Frontal cortex (tissue), 3 donors: ENCODE measurements at regions not wholly inside any gene's neighbourhood (a gene's known extent, or its start where the extent isn't known, plus 50 kb on each side); places are given as distances from the start of the nearest gene placed in this dataset.
"Not testable (repeated sequence)": the region's sequence is repeated elsewhere in the genome, so short reads cannot be mapped to it uniquely, and the experiment has no call there.

Experiments
- DNase-seq, 2 donors: peaks; one replicate each; pipeline ENCODE4 v3.0.0; 2012; ENCODE audit warnings: low spot score in 2 of 2
- FAIRE-seq: peaks from 2 replicates; lab custom pipeline; 2012; peaks lifted over from hg19 to GRCh38; lab: Jason Lieb, UNC
- donor health status: control.
- donor health status: control.
- donor health status: control.

DNA sequence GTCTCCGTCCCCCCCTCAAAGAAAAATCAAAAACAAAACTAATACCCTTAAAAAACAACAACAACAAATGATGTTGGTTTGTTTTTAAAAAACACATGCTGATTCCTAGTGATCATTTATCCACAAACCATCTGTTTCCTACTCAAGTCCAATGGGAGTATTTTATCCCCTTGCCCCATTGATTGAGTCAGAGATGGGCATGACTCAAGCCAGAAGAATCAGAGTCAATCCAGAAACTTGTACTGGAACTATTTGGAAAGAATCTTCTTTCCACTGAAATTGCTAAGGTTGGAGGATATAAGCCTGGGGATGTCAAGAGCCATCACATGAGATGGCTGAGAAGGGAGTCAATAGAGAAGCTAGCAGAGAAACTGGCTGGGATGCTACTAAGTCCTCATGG lies 176.4 kb downstream of the MIS18A start:
- FAIRE-seq (no peak), DNase-seq (no peak)

DNA sequence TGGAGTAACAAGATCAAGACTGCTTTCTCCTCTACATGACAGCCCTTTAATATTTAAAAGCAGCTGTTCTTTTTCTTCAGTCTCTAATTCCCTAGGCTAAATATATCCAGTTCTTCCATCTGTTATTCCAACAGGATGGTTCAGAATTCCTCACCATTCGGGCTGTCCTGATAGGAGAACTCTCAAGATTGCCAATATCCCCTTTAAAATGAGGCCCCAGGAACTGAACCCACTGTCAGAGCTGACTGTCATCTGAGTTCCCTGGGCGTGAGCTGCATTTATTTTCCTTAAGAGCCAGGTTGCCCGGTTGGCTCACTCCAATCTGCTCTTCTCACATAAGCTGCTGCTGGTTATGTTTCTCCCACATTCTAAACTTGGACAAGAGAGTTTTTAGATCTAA lies 177.6 kb downstream of the MIS18A start:
- DNase-seq, result no peak
- no peak for FAIRE-seq

DNA sequence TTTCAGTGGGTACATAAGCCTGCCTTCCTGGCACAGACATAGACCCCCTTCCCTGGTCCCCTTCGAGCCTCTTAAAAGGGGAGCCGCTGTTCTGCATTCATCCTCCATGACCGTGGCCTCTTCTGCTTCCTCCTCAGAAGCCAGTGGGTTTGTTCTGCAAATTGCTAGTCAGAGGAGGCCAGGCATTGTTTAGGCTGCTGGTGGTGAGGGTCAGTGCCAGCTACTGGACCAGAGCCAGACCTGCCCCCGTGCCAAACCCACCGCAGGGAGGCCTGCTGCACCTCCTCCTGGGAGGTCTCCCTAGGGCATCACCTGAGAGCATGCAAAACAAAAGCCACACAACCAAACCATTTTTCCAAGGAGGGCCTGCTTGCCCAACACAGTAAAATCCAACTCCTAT lies 178.4 kb downstream of the MIS18A start:
- DNase-seq (no peak), FAIRE-seq (no peak)

DNA sequence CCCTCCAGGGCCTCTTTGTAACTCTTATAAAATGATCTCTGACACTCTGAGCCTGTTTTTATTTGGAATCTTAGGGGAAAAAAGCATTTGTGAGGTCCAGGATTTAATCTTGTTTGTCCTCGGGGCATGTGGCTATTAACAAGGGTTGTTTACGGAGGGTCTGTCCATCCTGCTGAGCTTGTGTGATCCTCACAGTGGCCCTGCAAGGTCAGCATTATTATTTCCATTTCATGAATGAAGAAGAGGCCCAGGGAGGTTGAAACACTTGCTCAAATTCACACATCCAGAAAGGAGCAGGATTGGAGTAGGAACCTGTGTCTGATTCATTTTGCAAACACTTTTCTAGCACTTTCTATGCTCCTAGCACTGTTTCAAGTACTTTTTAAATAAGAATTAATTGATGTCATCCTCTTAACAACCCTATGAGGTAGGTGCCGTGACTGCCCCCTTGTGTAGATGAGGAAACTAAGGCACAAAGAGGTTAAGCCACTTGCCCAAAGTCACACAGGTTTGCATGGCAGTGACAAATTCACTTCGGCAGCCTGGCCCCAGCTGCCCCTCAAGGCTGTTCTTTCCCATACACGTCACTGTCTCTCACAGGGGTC lies 178.9 kb downstream of the MIS18A start:
- DNase-seq (no peak), FAIRE-seq (no peak)

DNA sequence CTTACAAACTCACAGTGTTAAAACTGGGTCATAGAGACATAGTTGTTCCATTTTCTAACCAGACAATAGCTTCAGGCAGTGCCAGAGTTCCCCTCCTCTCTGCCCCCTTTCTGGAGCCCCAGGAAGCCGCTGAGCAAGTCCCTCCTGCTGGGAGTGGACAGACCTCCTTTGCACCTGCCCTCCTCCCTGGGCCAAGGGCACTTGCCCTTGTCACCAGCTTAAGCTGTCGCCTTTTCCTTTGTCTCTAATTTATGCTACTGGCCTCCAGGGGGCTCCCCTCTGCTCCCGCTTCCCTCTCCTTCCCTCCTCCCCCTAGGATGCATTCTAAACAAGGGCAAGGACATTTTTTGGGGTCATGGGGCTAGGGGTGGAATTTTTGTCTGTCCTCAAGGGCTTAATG lies 182.4 kb downstream of the MIS18A start:
- DNase-seq (no peak), FAIRE-seq (no peak)

DNA sequence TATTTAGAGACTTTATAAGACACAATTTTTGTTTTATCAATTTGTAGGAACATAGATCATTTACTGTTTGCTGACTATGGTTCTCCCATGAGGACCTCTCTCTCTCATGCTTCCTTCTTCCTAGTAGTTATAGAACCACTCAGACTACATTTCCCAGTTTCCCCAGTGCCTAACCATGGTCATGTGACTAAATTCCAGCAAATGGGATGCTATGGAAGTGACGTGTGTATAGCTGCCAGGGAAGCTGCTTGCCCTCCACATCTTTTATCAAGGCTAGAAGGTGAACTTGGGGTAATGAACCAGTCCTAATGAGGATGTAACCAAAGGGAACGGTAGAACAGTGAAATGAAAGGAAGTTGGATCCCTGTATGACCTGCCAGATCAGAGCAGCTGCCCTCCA lies 184.0 kb downstream of the MIS18A start:
- DNase-seq (no peak), FAIRE-seq (no peak)

DNA sequence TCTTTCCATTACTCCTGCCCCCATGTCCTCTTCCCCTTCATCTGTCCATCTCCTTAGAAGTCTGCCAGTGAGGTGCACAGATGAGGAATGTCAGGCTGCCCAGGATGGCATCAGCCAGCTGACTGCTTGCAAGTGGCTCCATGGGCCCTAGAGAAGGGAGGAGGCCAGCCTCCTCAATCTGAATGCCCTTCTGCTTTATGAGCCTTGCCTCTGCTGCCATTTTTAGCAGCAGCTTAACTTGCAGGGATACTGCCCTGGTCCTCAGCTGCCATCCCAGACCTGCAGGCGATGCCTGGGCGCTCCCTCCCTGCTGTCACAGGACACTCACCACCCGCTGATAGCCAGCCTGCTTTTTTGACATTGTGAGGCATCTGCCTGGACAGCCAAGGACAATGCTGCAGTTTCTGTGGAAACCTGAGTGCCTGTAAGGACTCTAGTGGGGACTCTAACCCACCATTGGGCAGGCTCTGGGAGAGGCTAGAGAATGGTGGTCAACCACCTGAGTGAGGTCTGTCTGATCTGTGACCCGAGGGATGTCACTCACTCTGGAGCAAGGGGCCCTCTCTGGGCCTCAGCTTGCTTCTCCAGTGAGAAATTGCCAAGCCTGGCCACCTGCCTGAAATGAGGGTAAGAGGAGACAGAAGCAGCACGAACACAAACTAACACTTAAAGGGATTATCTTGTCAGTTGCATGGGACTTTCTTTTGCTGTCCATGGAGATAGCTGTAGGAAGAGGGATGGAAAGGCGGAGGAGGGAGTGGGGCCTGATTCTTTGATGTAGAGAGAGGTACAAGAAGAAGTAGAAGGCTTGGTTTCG lies 185.0 kb downstream of the MIS18A start:
- DNase-seq (no peak), FAIRE-seq (no peak)

DNA sequence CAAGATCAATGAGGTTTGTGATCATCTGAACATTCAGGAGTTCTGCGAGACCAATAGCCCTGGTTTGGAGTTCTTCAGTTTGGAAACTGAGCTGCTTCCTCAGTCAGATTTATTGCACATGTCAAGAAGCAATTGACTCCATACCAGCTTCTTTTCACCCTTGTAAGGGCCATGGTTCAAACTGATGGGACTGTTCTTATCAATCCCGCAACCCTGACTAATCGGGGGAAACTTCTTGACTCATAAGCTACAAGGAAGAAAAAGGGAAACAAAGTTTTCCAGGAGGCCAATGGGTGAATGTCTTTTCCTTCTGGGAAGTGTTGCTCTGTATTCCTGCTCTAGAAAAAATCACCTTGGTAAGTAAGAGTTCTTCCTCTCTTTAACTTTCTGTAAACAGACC lies 187.9 kb downstream of the MIS18A start:
- no peak for DNase-seq

DNA sequence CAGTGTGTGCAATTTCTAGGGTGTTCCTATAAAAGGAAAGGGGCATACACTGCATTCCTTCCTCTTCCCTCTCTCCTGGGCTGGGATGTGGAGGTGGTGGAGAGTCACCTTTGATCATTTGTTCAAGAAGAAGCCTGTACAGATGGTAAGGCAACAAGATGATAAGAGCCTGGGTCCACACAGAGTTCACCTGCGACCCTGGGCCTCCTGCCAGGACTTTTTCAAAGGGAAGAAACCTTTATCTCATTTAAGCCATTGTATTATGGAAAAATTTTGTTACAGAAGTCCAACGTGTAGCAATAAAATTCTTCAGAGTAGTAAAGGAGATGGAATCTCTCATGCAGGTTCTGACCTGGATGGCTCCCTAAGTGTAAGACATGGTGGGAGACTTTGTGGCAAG lies 189.1 kb downstream of the MIS18A start:
- no peak for DNase-seq
- FAIRE-seq, result no peak

More for the DNA sequence above, 187.9 kb downstream of the MIS18A start:
- no peak for FAIRE-seq

DNA sequence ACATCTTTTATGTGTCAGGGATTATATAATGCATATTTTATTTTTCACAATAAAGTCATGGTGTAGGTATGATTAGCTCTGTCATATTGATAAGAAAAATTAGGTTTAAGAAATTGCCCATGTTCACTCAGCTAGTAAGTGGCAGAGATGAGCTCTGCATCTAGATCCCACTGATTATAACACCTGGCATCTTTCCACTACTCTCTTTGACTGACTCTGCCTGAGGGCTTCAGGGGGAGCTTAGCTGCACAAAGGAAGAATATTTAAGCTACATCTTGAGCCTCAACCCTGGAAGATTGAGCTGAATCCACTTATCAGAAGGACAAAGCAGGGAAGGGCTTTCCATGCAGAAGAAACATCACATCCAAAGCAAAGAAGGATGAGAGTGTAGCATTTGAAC lies 190.4 kb downstream of the MIS18A start:
- DNase-seq (no peak), FAIRE-seq (no peak)

DNA sequence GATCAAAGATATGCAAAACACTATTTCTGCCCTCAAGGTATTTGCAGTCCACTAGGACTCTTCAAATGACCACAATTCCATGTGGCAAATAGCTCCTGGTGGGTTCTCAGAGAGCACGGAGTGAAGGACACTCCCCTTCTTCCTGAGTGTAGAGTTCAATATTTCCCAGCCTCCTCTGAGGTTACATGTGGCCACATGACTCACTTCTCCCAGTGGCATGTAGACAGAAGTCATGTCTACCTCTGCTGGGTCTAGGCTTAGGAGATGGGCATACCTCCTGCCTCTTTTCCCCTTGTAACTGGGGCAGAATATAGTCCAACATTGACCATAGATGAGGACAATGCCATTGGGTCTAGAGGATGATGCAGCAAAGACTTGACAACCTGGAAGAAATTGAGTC lies 191.4 kb downstream of the MIS18A start:
- FAIRE-seq (no peak), DNase-seq (no peak)

DNA sequence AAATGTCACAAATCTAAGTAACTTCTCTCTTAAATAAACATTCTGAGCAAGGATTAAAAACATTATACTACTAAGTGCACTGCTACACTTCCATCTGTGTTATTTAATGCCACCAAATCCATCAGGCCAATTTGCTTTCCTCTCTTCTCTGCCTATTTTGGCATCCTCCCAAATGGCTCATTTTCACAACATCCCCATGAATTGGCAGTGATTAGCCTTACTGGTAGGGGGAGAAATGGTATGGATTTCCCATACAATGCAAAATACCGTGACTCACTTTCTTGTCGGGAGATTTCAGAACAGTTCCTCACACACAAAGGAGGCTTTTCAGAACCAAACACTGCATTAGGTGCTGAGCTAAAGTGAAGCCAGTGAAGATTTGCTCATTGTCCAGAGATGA lies 195.7 kb downstream of the MIS18A start:
- no peak for FAIRE-seq
- DNase-seq, result no peak

DNA sequence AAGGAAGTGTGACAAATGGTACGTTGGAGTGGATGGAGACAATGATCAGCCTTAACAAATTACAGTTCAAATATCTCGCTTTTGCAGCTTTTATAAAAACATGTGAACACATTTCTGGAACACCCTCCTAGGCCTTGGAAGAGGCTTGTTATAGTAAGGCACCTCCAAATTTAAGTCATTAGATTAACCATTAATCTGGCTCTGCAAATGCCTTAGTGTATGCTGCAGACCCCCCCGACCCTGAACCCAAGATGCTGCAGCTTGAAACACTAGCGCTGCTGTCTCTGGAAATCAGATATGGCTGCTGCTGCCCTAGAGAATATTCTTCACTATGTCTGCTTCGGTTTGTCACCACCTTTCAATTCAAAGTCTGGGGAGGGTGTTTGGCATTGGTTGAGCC lies 196.4 kb downstream of the MIS18A start:
- FAIRE-seq, result no peak
- DNase-seq, result no peak

DNA sequence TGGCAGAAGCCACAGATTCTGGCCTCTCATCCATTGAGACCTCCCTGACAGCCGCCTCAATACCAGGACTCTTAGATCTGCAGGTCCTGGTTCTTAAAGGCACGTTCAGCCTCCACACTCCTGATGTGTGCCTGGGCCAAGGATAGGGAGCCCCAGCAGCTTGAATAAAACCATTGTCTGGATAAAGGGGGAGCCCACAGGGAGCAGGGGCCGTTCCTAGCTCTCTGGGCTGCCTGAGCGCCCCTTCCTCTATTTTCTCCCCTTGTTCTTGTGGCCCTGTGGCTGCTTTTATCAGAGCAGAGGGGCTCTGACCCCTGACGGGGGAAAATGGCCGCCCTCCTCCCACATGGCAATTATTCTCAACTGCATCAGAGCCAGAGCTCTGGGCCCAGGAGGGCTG lies 200.8 kb downstream of the HUNK start:
- FAIRE-seq (no peak), DNase-seq (no peak)

DNA sequence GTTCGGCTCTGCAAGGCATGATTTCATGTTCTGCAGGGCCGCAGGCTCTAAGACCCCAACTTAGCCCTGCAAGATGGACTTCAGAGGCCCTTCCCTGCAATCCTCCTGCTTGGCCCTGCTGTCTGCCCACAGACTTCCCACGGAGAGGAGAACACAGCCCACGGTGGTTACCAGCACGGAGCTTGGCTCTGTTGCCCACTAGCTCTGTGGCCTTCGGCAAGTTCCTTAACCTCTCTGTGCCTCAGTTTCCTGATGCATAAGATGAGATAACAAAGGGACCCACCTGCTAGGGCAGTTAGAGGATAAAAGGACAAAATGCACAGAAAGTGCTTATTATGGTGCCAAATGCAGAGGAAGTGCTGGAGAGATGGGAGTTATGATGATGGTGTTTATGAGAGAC lies 200.4 kb downstream of the HUNK start:
- no peak for FAIRE-seq
- no peak for DNase-seq

DNA sequence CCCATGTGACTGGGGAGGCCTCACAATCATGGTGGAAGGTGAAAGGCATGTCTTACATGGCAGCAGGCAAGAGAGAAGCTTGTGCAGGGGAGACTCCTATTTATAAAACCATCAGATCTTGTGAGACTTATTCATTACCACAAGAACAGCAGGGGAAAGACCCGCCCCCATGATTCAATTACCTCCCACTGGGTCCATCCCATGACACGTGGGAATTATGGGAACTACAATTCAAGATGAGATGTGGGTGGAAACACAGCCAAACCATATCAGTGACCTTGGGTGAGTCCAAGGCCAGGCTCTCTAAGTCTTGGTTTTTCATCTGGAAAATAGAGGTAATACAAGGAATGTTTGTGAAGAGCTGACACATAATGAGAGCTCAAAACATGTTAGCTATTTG lies 198.8 kb downstream of the HUNK start:
- not testable (repeated sequence) for DNase-seq, FAIRE-seq

DNA sequence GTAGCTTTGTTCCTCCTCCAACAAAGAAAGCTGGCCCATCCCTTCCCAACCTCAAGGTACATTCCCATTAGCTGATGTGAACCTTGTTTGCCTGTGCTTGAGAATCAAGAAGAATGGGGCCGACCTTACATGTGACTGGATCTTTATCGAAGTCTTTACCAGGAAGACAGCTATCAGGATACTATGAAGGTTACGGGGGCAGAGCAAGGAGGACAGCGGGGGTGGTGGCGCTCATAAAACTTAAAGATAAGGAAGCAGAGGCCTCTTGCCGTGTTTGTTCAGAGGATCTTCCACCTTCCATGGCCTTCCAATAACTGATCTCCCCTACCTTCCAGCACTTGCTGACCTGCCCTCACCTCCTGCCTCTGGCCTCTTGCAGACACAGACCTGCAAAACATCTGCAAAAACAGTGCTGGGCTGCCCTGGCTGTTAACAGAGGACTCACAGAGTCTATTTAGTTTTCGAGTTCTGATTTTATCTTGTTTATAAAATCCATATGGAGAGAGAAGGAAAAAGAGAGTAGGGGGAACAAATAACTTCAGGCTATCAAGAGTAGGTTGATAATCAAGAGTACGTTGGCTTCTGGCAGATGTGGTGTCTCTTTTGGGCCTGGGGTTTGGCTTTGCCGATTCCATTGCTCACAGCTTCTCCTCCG lies 198.0 kb downstream of the HUNK start:
- DNase-seq, result no peak
- FAIRE-seq, result no peak

DNA sequence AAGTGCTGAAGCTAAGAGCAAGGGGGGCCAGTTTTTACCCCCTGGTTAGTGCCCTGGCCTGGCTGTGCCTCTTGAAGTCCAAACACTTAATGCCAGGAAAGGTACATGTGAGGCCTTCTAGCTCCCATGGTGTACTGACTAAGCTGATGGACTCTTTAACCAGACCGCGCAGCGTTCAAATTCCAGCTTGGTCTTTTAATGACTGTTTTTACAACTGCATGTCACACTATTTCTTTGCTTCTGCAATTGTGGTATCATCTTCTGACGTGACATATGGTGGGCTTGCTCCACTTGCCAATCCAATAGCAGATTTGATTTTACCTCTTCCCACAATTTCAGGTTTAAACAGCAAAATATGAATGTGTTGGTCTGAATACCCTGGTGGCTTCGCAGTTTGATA lies 197.3 kb downstream of the HUNK start:
- FAIRE-seq (no peak), DNase-seq (no peak)

DNA sequence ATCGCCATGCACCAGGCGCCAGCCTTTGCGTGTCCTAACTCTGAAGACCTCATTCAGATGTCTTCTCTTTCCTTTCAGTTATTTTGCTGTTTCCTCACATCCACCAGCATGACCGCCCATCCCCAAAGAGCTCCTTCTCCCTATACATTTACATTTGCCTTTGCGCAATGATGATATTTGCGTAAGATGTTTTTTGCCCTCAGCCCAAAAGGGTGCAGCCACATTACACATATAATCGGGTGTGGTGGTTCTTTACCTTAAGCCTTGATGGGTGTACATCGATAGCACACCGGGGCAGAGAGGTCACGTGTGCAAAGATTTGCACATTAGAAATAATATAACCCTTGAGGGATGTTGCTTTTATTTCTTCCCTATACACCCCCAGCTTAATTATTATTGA lies 192.8 kb downstream of the HUNK start:
- FAIRE-seq (no peak), DNase-seq (no peak)

DNA sequence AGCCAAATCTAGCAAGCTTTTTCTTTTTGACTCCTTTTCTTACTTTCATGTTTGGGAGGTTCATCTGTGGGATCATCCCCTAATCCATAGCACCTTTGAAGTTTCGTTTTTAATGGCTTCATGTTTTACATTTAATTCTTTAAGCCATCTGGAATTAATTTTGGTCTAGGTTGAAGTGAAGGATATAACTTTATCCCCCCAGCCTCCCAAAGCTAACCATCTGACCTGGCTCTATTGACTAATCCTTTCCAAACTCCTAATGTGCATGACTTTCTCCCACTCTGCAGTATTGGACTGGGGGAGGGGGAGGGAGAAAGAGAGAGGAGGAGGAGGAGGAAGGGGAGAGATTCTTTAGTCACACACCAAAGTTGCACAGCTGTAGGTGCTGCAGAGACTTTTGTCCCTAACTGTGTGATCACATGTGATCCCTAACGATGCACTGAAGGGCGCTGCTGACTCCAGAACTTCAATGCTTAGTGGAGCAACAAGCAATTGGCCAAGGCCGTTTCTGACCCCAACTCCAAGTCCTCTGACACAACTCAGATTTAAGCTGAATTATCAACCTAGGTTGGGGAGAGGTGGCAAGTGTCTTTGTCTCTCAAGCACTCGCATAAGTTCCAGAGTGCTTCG lies 191.6 kb downstream of the HUNK start:
- no peak for FAIRE-seq
- no peak for DNase-seq
